Activated CD8-positive, alpha-beta memory T cell treated with anti-CD3 and anti-CD28 coated beads, Interleukin-2, amount 10 ng/mL, durations not matched to agents 7 days and 5 days (primary cell): ENCODE measurements at regions not wholly inside any gene's neighbourhood (a gene's known extent, or its start where the extent isn't known, plus 50 kb on each side); places are given as distances from the start of the nearest gene placed in this dataset.
"Not testable (repeated sequence)": the region's sequence is repeated elsewhere in the genome, so short reads cannot be mapped to it uniquely, and the experiment has no call there.

ENCODE experiments used
- ATAC-seq: fragments of 150-1000 bp; cut with Tn5 transposase; one replicate; pipeline ENCODE4 v1.10.0; 2021; ENCODE audit warnings: moderate library complexity
- CTCF ChIA-PET: fragments of 350-600 bp; sonication (Branson Sonifier 250); formaldehyde crosslinking; loops from one replicate; lab custom pipeline; 2021; ENCODE audit warnings: antibody characterized with exemption; lab: Charles Lee
- DNase-seq: peaks from one replicate; pipeline ENCODE4 v3.0.0-alpha.2; 2020
- H3K27ac Mint-ChIP-seq: one replicate; pipeline ENCODE4 v1.8.0; 2021; ENCODE audit warnings: mild to moderate bottlenecking, mixed read lengths
- H3K27me3 Mint-ChIP-seq: one replicate; pipeline ENCODE4 v1.8.0; 2021; ENCODE audit warnings: mixed read lengths
- H3K36me3 Mint-ChIP-seq: one replicate; pipeline ENCODE4 v1.8.0; 2021; ENCODE audit warnings: mild to moderate bottlenecking, mixed read lengths
- H3K4me1 Mint-ChIP-seq: one replicate; pipeline ENCODE4 v1.8.0; 2021; ENCODE audit warnings: mixed read lengths
- H3K4me3 Mint-ChIP-seq: one replicate; pipeline ENCODE4 v1.8.0; 2021; ENCODE audit warnings: mild to moderate bottlenecking, moderate library complexity, mixed read lengths
- H3K9me3 Mint-ChIP-seq: one replicate; pipeline ENCODE4 v1.8.0; 2022; ENCODE audit warnings: low read depth, mixed read lengths

DNA sequence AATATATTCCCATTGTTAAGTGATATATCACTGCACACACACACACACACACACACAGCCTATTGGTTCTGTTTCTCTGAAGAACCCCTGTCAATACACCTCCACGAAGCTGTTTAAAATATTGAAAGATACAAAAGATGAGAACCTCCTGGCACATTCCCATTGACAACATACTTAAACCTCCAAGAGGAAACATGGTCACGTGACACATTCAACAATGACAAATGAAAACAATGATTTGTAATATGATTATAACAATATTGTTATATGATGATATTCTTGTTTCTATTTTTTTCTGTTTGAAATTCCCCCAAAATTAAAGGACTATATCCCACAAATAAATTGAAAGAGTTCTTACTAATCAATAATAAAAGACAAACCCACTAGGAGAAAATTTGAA lies 1344.9 kb downstream of the BRD1 start:
- DNase-seq (no peak), ATAC-seq (no peak)
- Mint-ChIP-seq H3K27me3 (peaks cover 16% of the 10 kb centered on the region), H3K9me3 (no peaks in the 10 kb centered on the region), H3K4me3 (no peak overlapping the region), H3K36me3 (no peaks in the 10 kb centered on the region), H3K4me1 (no peaks in the 10 kb centered on the region), H3K27ac (no peak overlapping the region)
- CTCF ChIA-PET: no interaction called here

DNA sequence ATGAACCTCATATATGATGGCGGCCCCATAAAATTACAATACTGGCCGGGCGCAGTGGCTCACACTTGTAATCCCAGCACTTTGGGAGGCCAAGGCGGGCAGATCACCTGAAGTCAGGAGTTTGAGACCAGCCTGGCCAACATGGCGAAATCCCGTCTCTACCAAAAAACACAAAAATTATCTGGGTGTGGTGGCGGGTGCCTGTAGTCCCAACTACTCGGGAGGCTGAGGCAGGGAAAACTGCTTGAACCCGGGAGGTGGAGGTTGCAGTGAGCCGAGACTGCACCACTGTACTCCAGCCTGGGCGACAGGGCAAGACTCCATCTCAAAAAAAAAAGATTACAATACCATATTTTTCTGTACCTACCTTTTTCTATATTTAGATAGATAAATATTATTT lies 1345.5 kb downstream of the BRD1 start:
- not testable (repeated sequence) for ATAC-seq, H3K36me3 Mint-ChIP-seq

DNA sequence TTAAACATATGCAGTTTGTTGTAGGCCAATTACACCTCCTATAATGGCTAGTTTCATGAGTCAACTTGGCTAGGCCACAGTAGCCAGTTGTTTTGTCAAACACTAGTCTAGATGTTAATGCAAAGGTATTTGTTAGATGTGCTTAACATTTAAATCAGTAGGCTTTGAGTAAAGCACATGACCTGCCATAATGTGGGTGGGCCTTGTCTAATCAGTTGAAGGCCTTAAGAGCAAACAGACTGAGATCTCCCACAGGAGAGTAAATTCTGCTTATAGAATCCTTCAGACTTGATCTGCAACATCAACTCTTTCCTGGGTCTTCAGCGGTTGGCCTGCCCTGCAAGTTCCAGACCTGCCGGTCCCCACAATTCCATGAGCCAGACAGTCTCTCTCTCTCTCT lies 1345.9 kb downstream of the BRD1 start:
- ATAC-seq: no peak
- Mint-ChIP-seq H3K4me1 (no peaks in the 10 kb centered on the region), H3K9me3 (no peaks in the 10 kb centered on the region), H3K4me3 (no peak overlapping the region), H3K36me3 (no peaks in the 10 kb centered on the region), H3K27ac (no peak overlapping the region), H3K27me3 (peaks cover 7% of the 10 kb centered on the region)
- CTCF ChIA-PET: no interaction called here
- DNase-seq: no peak

More for the DNA sequence above, 1345.5 kb downstream of the BRD1 start:
- DNase-seq, H3K27ac Mint-ChIP-seq, H3K4me1 Mint-ChIP-seq, H3K4me3 Mint-ChIP-seq, CTCF ChIA-PET, H3K9me3 Mint-ChIP-seq: not testable (repeated sequence)
- peaks cover 10% of the 10 kb centered on the region for H3K27me3 Mint-ChIP-seq

DNA sequence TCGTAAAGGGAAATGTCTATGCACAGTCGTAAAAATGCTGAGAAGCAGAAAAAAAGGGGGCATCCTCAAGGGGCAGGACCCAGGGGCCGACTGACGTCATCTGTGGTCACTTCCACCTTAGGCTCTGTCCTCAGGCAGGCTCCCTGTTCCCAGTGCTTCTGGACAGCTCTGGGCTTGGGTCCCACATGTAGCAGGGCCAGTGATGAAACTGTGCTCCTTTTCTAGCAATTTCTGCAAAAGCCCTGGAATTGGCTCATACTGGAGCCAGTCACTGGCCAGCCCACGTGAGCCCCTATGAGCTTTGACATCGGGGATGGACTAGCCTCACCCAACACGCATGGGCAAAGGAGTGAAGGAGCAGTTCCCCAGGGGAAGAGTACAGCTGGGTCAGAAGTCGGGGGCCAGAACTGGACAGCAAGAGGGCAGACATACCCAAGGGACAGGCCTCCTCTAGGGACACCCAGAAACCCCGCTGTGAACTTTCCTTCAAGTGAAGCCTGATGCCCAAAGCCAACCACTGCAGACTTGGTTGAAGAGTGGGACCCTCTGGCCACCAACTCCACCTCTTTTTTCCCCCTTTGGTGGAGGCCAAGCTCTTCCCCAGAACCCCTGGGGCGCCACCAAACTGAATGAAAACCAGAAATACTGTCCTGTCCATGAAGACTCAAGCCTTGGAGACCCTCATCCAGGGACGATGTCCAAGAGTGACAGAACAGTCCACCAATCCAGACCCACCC lies 1349.0 kb downstream of the BRD1 start:
- H3K4me1 Mint-ChIP-seq: no peaks in the 10 kb centered on the region
- H3K9me3 Mint-ChIP-seq: no peaks in the 10 kb centered on the region
- no peaks in the 10 kb centered on the region for H3K36me3 Mint-ChIP-seq
- H3K27ac Mint-ChIP-seq: no peak overlapping the region
- DNase-seq (no peak), ATAC-seq (no peak)
- CTCF ChIA-PET: no interaction called here
- no peaks in the 10 kb centered on the region for H3K27me3 Mint-ChIP-seq
- H3K4me3 Mint-ChIP-seq: no peak overlapping the region

DNA sequence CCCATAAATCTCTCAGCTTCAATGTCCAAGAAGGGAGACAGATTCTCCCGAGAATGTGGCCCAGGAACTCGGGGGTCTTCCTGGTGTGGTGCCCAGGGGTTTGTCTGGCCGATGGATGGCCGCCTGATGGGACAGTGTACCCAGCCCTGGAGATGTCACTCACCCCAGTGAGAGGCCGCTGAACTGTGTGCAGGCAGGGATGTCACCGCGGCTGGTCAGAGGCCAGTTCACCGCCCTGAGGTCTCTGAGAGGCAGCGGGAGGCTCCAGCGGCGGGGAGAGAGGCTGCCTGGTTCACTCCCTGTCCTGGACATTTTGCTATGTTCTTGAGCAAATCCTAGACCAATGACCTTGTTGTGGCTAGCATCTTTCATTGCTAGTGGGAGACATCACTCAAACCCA lies 1349.5 kb downstream of the BRD1 start:
- no peaks in the 10 kb centered on the region for H3K27me3 Mint-ChIP-seq
- ATAC-seq (no peak), DNase-seq (no peak)
- no peaks in the 10 kb centered on the region for H3K4me1 Mint-ChIP-seq
- CTCF ChIA-PET: no interaction called here
- no peak overlapping the region for H3K4me3 Mint-ChIP-seq
- no peaks in the 10 kb centered on the region for H3K36me3 Mint-ChIP-seq
- no peaks in the 10 kb centered on the region for H3K9me3 Mint-ChIP-seq
- no peak overlapping the region for H3K27ac Mint-ChIP-seq

DNA sequence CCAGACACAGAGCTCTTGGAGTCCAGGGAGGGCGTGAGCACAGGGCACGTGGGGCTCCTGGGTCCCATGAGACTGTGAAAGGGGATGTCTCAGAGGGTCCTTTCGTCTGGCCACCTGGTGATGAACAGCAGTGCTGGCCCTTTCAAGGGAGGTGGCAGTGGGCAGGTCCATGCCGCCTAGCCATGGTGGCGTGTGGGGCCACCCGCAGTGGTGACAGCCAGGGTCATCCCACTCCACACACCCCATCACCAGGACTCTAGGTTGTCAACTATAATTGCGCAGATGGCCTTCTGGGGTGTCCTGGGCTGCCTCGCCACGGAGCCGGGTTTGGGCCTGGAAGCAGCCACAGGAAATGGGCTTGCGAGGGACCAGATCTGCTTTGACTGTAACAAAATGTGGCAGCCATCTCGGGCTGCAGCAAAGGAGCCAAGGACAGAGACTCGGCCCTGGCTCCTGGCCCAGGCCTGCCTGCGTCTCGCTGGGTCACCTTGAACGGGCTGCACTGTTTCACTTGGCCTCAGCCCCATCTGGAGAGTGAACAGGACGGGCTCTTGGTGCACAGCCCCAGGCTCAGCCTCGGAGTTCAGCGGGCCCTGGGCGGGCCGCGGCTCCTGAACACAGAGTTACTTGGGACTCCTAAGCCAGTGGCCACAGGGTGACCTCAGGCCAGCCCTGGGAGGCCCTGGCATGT lies 1350.5 kb downstream of the BRD1 start:
- ATAC-seq: no peak

DNA sequence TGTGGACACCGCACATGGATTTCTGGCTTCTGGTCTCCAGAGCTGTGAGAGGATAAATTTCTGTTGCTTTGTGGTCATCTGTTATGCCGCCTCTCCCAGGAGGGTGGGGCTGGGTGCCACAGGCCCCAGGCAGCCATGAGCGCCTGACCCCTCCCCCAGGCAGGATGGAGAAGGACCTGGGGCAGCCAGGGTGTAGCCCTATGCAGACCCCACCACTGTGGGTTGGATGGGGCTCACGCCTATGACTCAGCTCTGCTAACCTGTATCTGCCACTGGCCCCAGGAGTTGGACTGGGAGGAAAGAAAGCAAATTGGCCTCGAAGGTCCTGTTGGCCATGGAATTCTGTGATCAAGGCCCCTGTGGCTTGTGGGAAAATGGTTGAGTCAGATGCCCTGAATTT lies 1351.1 kb downstream of the BRD1 start:
- no peak for DNase-seq
- no peak overlapping the region for H3K4me3 Mint-ChIP-seq
- no peaks in the 10 kb centered on the region for H3K4me1 Mint-ChIP-seq

More for the DNA sequence above, 1350.5 kb downstream of the BRD1 start:
- Mint-ChIP-seq H3K9me3 (no peaks in the 10 kb centered on the region), H3K4me1 (no peaks in the 10 kb centered on the region), H3K4me3 (no peak overlapping the region), H3K27ac (no peak overlapping the region), H3K27me3 (no peaks in the 10 kb centered on the region), H3K36me3 (no peaks in the 10 kb centered on the region)
- no peak for DNase-seq
- CTCF ChIA-PET: no interaction called here

DNA sequence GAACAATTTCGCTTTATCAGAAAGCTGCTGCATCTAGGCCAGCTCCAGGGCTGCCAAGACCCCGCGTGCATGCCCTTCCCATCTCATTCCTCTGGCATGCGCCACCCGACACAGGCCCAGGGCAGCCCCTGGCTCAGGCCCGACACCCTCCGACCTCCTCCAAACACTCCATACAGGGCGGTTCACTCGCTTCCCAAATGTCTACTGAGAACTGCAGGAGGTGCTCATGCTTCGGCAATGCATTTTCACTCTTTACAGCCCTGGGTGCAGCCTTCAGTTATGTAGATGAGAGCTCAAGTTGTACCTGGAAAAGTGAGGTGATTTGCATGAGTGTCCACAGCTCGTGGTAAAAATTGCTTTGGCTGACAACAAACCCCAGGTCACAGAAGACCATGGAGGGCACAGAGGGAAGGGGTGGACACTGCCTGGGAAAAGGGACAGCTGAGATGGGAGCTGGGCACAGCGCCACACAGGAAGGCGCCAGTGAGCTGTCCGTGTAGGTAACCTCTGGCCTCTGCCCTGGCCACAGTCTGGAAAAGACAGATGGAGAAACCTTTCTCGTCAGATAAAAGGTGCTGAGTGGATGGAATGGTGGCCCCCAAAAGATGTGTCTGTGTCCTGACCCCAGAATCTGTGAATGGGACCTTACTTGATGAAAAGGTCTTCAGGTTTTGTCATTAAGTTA lies 1351.9 kb downstream of the BRD1 start:
- no peak overlapping the region for H3K27ac Mint-ChIP-seq
- ATAC-seq: no peak
- DNase-seq: no peak
- H3K4me3 Mint-ChIP-seq: no peak overlapping the region
- H3K36me3 Mint-ChIP-seq: no peaks in the 10 kb centered on the region
- no peaks in the 10 kb centered on the region for H3K9me3 Mint-ChIP-seq
- H3K4me1 Mint-ChIP-seq: no peaks in the 10 kb centered on the region
- CTCF ChIA-PET: no interaction called here
- no peaks in the 10 kb centered on the region for H3K27me3 Mint-ChIP-seq

More for the DNA sequence above, 1351.1 kb downstream of the BRD1 start:
- H3K9me3 Mint-ChIP-seq: no peaks in the 10 kb centered on the region
- CTCF ChIA-PET: no interaction called here
- H3K36me3 Mint-ChIP-seq: no peaks in the 10 kb centered on the region
- no peak overlapping the region for H3K27ac Mint-ChIP-seq
- no peaks in the 10 kb centered on the region for H3K27me3 Mint-ChIP-seq
- ATAC-seq: no peak

DNA sequence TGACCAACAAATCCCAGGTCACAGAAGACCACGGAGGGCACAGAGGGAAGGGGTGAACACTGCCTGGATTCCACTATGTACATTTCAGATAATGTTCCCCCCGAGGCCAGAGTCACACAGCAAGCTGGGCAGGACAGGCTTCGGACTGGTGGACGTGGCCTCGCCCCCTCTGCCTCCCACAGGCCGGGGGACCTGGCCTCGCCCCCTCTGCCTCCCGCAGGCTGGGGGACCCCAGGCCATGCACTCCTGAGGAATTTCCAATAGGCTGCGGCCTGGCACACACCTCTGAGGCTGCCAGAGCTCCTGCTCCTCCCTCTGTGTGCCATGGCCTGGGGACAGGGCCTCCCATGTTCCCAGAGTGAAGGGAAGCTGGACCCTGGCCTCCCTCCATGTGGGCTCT lies 1352.8 kb downstream of the BRD1 start:
- DNase-seq: no peak
- no peaks in the 10 kb centered on the region for H3K27me3 Mint-ChIP-seq
- no peaks in the 10 kb centered on the region for H3K4me1 Mint-ChIP-seq
- ATAC-seq: no peak
- H3K9me3 Mint-ChIP-seq: no peaks in the 10 kb centered on the region
- no peaks in the 10 kb centered on the region for H3K36me3 Mint-ChIP-seq
- no peak overlapping the region for H3K4me3 Mint-ChIP-seq
- CTCF ChIA-PET: no interaction called here
- H3K27ac Mint-ChIP-seq: no peak overlapping the region

DNA sequence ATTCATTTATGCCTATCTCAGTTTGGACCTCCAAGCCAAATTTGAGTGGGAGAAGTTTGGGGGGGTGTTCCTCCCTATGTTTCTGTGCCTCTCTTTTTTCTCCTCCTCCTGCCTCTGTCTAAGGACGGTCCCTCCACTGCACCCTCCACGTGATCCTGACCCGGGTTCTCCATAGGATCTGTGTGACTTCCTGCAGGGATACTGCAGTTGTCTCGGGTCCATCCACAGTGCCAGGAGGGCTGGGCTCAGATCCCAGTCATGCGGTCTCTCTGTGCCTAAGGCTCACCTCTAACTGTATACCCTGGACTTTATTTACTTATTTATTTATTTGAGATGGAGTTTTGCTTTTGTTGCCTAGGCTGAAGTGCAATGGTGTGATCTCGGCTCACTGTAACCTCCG lies 1354.5 kb downstream of the BRD1 start:
- CTCF ChIA-PET: no interaction called here
- Mint-ChIP-seq H3K4me3 (no peak overlapping the region), H3K27ac (no peak overlapping the region), H3K27me3 (no peaks in the 10 kb centered on the region), H3K36me3 (no peaks in the 10 kb centered on the region), H3K9me3 (no peaks in the 10 kb centered on the region), H3K4me1 (no peaks in the 10 kb centered on the region)
- DNase-seq: no peak
- ATAC-seq: no peak

DNA sequence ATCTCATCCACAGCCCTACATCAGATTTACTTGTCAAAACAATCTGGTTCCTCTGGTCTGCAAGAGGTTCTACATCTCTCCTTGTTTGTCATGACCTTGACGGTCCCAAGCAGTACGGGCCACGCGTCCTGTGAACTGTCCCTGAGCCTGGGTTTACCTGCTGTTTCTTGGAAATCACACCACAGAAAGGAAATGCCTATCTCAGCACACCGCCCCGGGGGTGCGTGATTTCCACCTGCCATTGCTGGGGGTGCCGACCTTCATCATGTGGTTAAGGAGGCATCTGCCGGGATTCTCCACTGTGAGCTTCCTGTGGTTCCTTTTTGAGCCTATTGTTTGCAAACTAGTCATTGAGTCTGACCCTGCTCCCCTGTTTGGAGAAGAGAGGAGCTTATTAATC lies 1363.4 kb downstream of the BRD1 start:
- Mint-ChIP-seq H3K9me3 (no peaks in the 10 kb centered on the region), H3K4me1 (no peaks in the 10 kb centered on the region), H3K27ac (no peak overlapping the region), H3K4me3 (no peak overlapping the region), H3K36me3 (no peaks in the 10 kb centered on the region), H3K27me3 (no peaks in the 10 kb centered on the region)
- CTCF ChIA-PET: no interaction called here
- DNase-seq (no peak), ATAC-seq (no peak)

DNA sequence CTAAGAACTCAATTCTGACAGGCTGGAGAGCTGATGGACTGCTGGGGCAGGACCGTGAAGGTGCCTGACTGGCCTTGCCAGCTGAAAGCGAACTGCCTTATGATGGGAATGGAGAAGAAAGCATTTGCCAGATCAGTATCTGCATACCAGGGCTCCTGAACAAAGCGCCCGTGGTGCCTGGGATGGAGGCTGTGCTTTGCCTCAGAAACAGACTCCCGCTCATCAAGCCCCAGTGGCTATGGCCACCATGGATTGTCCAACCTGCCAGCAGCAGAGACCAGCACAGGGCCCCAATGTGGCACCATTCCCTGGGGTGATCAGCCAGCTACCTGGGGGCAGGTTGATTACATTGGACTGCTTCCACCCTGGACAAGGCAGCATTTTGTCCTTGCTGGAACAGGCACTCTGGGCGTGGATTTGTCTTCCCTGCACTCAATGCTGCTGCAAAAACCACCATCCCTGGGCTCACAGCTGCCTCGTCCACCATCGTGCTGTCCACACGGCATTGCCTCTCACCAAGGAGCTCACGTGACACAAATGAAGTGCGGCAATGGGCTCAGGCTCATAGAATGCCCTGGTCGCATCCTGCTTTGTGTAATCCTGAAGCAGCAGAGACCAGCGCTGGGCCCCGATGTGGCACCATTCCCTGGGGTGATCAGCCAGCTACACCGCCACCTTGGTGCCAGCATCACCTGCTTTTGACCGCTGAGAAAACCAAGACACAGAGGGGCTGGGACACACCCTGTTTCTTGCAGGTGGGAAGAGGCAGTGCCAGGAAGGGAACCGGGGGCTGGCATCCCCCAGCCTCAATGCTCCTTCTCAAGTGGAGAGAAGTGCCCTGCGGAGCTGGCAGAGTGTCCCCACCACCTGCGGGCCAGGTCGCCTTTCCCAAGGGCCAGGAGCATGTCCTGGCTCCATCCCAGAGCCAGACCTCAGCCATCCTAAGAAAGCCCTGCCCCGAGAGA lies 1367.5 kb downstream of the BRD1 start:
- Mint-ChIP-seq H3K27ac (no peak overlapping the region), H3K4me3 (no peak overlapping the region), H3K9me3 (no peaks in the 10 kb centered on the region), H3K27me3 (no peaks in the 10 kb centered on the region), H3K36me3 (no peaks in the 10 kb centered on the region), H3K4me1 (no peaks in the 10 kb centered on the region)
- no peak for DNase-seq
- CTCF ChIA-PET: no interaction called here
- ATAC-seq: no peak

DNA sequence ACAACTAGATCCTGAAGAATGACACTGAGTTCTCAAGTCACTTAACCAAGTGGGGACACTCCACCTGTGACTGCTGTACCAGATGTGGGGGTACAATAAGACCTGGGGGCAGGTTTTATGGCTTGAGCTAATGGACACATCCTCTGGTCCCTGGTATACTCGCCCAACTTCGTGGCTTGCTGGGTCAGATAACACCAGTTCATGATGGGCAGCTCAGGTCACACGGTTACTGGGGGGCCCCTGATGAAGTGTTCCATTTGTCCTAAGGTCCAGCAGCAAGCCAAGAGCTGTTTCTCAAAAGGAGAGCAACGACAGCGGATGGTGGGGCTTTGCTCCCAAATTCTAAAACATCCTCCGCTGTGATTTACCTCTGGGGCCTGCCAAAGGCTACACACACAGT lies 1368.4 kb downstream of the BRD1 start:
- CTCF ChIA-PET: no interaction called here
- DNase-seq (no peak), ATAC-seq (no peak)
- H3K36me3 Mint-ChIP-seq: no peaks in the 10 kb centered on the region
- no peaks in the 10 kb centered on the region for H3K27me3 Mint-ChIP-seq
- no peak overlapping the region for H3K27ac Mint-ChIP-seq
- no peaks in the 10 kb centered on the region for H3K9me3 Mint-ChIP-seq
- H3K4me3 Mint-ChIP-seq: no peak overlapping the region
- H3K4me1 Mint-ChIP-seq: no peaks in the 10 kb centered on the region
